Activated CD4-positive, alpha-beta T cell treated with anti-CD3 and anti-CD28 coated beads, Interleukin-2, amount 50 U/mL, for 1 hour (primary cell): ENCODE measurements at regions not wholly inside any gene's neighbourhood (a gene's known extent, or its start where the extent isn't known, plus 50 kb on each side); places are given as distances from the start of the nearest gene placed in this dataset.

Source experiments
- DNase-seq: peaks from one replicate; pipeline ENCODE4 v3.0.0-alpha.2; 2020

- no peak for DNase-seq
Measured at GRCh38 chr22:47442821-47443220, 680.4 kb downstream of the TBC1D22A start.

DNA sequence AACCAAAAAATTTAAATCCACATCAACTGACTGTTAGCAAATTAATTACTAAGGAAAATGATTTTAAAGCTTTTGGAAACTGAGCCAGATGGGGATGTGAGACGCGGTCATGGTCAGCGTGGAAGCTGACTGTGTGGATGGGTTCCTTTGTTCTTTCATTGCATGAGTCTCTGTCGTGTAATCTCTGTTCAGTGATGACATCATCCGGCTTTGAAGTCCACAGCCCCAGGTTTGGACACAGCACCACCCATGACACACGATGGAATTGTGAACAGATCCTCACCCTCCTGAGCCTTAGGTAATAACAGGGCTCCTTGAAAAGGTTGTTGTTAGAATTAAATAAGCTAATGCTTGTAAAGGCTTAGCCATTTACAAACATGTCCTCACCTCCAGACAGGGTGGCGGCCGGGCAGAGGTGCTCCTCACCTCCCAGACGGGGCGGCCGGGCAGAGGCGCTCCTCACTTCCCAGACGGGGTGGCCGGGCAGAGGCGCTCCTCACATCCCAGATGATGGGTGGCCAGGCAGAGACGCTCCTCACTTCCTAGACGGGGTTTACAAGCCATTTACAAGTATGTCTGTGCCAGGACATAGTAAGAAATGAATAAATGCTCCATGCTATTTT, 677.3 kb downstream of the TBC1D22A start:
- DNase-seq: no peak

DNA sequence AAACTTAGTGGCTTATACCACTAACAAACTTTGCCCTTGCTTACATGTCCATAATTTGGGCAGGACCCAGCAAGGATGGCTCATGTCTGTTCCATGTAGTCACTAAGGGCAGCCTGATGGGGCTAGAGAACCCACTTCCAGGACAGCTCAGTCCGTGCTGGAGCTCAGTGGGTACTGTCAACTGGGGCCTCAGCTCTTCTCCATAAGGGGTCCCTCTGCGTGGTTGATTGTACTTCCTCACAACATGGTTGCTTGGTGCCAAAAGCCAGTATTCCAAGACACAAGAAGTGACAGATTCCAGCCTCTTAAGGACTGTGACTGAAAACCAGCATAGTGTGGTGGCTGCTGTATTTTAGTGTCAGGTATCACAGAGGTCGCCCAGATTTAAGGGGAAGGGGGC, 675.2 kb downstream of the TBC1D22A start:
- no peak for DNase-seq

GRCh38 chr22:47437110-47437509, 674.7 kb downstream of the TBC1D22A start:
- DNase-seq: no peak

- DNase-seq: no peak
Measured at GRCh38 chr22:47435826-47436225, 673.4 kb downstream of the TBC1D22A start.

DNA sequence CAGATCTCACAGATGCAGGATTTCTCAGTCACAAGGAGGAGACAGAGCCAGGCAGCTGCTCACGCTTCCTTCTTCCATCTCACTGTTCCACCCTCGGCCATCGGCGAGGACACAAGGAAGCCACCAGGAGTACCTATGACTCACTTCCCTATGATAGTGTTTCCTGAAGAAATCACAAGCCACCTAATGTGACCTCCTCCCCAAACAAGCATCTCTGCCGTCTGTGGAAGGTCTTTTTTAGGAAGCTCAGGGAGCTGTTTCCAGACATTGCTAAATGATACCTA, 672.7 kb downstream of the TBC1D22A start:
- DNase-seq: no peak

GRCh38 chr22:47434336-47435203, 672.1 kb downstream of the TBC1D22A start:
- no peak for DNase-seq

GRCh38 chr22:47433627-47434026, 671.2 kb downstream of the TBC1D22A start:
- DNase-seq: no peak

DNA sequence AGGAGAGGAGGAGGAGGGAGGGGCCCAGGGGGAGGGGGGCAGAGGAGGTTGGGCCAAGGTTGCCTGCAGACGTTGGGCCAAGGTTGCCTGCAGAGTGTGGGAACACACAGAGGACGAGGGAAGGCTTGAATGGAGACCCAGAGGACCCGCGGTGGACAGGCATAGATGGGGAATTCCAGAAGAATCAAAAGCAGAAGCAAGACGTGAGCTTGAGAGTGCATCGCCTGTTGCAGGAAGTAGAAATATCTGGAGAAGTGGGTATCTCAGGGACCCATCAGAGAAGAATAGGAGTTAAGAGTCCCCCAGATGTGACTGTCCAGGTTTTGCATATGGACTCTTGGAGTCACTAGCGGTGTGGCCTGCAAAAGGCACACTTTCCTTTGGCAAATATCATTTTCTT, 670.2 kb downstream of the TBC1D22A start:
- DNase-seq: no peak

GRCh38 chr22:47423861-47424820, 661.7 kb downstream of the TBC1D22A start:
- no peak for DNase-seq

- DNase-seq: no peak
Measured at GRCh38 chr22:47423266-47423665, 660.8 kb downstream of the TBC1D22A start.

DNA sequence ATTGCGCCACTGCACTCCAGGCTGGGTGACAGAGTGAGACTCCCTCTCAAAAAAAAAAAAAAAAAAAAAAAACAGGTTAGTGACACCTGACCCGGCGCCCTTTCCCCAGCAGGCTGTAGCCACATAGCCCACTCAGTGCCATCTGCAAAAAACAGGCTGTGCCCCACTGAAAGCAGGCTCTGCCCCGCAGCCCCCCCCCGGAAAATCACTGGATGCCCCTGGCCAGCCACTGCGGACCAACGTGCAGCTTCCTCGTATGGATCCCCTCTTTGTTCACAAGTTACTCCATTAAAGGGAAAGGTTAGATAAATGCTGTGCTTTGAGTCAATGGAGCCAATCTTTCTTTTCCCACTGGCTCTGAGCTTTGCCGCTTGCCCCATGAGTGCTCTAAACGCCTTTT, 660.3 kb downstream of the TBC1D22A start:
- no peak for DNase-seq

DNA sequence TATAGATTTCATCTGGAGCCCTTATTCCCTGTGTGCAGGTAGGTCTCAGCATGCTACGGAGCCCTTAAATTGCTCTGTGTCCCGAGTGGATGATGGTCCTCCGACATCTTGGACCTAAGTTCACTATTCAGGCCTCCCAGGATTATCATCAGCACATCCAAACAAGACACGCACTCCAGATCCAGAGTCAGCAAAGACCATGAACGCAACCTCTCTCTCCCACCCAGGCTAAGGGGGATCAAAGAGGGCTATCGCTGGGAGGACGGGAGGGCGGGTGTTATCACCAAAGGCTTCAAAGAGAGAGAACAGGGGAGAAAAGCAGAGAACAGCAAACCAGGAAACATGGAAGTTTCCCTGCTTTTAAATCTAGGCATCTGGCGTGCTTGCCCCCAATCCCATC, 659.4 kb downstream of the TBC1D22A start:
- no peak for DNase-seq

DNA sequence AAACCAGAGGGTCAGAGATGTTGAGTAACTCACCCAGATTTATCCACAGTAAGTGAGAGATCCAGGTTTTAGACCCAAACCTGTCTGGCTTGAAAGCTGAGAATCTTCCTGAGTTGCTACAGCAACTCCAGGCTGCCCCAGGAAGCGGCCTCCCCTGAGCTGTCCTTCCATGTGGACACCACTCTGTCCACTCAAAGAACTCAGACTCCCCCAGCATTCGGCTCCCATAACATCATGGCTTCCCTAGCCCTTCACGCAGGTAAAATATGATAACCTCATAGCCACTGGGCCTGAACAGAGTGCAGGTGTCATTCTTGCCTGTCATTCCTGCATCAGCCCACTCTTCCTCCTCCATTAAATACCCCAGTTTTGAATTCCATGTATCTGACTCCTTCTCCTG, 657.8 kb downstream of the TBC1D22A start:
- DNase-seq: no peak

GRCh38 chr22:47419239-47419638, 656.8 kb downstream of the TBC1D22A start:
- no peak for DNase-seq

GRCh38 chr22:47417699-47418098, 655.2 kb downstream of the TBC1D22A start:
- no peak for DNase-seq

DNA sequence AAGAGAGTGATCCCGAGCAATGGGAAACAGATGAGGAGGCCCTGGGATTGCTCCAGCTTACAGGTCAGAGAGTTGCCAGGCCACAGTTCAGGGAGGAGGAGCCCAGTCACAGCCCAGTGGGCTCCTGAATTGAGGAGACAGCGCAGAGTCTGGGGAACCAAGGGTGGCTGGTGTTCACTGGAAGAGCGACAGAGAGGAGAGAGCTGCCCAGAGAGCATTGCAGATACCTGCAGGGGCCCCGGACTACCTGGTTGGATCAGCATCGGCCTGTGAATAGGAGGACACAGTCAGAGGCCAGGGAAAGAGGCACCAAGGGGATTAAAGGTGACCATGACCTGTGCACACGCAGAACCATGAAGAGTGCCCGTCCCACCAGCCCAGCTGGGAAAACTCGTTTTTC, 648.6 kb downstream of the TBC1D22A start:
- DNase-seq: no peak

- DNase-seq: no peak
Measured at GRCh38 chr22:47409539-47410275, 647.3 kb downstream of the TBC1D22A start.

GRCh38 chr22:47408409-47408808, 646.0 kb downstream of the TBC1D22A start:
- DNase-seq: no peak

- no peak for DNase-seq
Measured at GRCh38 chr22:47407461-47408025, 645.1 kb downstream of the TBC1D22A start.

DNA sequence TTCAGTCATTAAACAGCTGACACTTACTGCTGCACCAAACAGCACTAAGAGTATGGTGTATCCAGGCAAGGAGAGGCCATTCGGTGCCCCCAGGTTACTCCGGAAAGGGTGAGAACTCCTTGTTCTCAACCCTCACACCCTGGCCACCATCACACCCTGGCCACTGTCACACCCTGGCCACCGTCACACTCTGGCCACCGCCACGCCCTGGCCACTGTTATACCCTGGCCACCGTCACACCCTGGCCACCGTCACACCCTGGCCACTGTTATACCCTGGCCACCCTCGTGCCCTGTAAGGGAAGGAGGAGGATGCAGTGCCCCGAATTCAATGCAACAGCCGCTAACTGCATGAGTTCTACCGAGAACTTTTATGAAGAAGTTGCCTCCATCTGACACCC, 644.4 kb downstream of the TBC1D22A start:
- no peak for DNase-seq

DNA sequence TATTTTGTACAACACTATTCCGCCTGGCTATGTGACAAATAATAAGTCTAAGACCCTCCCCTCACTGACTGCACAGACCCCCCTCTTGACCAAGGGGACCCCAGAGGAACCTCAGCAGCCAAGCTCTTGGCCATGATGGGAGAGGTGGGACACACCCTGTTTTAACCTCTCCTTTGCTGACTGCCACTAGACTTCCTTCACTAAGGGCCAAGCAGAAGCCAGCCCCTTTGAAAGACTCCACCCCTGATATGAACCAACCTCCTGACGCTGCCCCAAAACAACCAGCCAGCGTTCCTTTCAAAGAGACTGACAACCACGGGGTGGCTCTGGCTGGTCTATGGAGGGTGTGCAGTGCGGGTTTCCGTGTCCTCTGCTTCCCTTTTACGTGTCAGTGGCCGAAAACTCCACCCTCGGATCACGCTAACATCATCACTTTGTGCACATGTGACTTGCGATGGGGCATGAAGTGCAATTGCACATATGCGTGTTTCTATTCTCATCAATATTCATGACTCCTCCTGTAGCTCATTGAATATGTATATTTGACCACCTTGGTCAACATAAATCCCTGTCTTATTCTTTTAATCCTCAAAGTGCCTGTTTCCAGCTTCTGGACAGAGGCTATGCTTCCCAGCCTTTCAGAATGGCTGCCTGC, 643.9 kb downstream of the TBC1D22A start:
- DNase-seq: no peak
